ENCODE measurements at regions not wholly inside any gene's neighbourhood (a gene's known extent, or its start where the extent isn't known, plus 50 kb on each side); places are given as distances from the start of the nearest gene placed in this dataset.

DNA sequence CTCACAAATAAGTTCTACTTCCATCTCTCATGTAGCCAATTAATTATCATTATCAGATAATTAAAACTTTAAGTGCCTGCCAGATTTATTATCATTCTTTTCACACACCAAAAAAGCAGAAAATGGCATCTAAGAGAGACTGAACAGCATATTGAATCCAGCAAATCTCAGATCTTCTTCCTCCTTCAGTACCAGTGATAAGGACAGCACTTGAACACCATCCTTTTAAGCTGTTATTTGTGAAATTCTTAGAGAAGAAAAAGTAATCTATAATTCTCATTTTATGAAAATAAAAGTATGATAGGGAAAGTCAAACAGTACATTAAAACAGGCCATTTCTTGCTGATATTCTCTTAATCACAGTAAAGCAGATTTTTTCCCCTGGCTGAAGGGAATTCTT, 104.5 kb downstream of the ELAPOR2 start:
- TF ChIP-seq POLR2A (IDR thresholded peaks at IDR 0.05), result no peak
- TF ChIP-seq, protein P1, sequence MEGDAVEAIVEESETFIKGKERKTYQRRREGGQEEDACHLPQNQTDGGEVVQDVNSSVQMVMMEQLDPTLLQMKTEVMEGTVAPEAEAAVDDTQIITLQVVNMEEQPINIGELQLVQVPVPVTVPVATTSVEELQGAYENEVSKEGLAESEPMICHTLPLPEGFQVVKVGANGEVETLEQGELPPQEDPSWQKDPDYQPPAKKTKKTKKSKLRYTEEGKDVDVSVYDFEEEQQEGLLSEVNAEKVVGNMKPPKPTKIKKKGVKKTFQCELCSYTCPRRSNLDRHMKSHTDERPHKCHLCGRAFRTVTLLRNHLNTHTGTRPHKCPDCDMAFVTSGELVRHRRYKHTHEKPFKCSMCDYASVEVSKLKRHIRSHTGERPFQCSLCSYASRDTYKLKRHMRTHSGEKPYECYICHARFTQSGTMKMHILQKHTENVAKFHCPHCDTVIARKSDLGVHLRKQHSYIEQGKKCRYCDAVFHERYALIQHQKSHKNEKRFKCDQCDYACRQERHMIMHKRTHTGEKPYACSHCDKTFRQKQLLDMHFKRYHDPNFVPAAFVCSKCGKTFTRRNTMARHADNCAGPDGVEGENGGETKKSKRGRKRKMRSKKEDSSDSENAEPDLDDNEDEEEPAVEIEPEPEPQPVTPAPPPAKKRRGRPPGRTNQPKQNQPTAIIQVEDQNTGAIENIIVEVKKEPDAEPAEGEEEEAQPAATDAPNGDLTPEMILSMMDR (IDR thresholded peaks at IDR 0.05), result no peak
